COLO668 (cell line): ENCODE measurements at regions not wholly inside any gene's neighbourhood (a gene's known extent, or its start where the extent isn't known, plus 50 kb on each side); places are given as distances from the start of the nearest gene placed in this dataset.
"Not testable (repeated sequence)": the region's sequence is repeated elsewhere in the genome, so short reads cannot be mapped to it uniquely, and the experiment has no call there.

ENCODE experiments used
- DNase-seq: peaks from one replicate; lab custom pipeline; 2025; ENCODE audit not compliant: unreplicated experiment; lab: John Stamatoyannopoulos, UW

DNA sequence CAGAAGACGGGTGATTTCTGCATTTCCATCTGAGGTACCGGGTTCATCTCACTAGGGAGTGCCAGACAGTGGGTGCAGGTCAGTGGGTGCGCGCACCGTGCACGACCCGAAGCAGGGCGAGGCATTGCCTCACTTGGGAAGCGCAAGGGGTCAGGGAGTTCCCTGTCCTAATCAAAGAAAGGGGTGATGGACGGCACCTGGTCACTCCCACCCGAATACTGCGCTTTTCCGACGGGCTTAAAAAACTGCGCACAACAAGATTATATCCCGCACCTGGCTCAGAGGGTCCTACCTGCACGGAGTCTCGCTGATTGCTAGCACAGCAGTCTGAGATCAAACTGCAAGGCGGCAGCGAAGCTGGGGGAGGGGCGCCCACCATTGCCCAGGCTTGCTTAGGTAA, 1403.1 kb downstream of the REEP3 start:
- not testable (repeated sequence) for DNase-seq

- no peak for DNase-seq
These were observed 1430.8 kb downstream of the REEP3 start for GRCh38 chr10:64952042-64952441.

- no peak for DNase-seq
These were observed 1435.2 kb downstream of the REEP3 start for GRCh38 chr10:64956441-64956840.

DNA sequence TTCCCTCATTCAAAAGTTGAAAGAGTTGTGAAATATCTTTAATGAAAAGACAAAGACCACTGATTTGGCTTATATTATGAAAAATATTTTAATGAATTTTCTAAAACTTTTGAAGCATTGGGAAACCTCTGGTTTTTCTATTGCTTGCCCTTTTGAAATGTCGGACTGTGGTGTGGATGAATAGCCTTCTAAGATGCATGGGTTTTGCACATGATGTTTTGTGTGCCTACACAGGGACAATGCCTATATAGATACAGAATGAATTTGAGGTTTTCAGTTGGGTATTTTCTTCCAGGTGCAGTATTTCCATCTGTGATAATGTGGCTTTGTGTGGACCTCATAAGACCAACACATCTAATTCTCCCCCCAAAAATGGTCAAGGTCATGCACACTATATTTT, 1437.9 kb downstream of the REEP3 start:
- no peak for DNase-seq

DNA sequence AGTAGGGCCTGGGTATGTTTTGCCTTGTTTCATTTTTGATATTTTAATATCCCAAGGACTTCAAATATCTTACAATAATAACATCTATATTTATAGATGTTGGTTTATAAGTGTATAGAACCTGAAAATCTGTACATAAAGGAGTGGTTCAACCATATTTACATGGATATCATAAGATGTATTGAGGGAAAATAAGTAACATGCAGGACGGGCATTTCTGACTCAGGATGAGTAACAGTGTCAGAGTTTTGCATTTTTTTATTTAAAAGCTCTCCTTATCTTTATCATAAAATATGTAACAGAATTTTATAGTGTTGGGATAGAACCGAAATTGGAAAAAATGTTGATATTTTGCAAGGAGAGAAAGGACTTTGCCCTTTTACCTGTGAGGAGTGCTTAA, 1438.7 kb downstream of the REEP3 start:
- DNase-seq: no peak

DNA sequence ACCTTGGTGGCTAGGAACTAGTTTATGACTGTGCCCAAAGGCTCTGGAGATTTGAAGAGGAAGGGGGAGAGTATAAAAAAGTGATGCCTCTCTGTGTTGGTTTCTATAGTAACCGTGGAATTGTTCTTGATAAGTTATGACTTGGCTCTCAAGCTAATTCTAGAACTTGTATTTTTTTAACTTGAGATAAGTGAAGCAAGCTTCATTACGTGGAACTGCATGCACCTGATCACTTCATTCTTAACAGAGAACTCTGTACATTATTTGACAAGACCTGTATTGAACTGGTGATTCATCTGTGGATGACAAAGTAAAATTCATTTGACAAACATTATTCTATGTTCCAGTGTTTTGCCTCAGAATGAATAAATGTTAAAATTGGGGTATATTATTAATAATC, 1452.2 kb downstream of the REEP3 start:
- DNase-seq: no peak

DNA sequence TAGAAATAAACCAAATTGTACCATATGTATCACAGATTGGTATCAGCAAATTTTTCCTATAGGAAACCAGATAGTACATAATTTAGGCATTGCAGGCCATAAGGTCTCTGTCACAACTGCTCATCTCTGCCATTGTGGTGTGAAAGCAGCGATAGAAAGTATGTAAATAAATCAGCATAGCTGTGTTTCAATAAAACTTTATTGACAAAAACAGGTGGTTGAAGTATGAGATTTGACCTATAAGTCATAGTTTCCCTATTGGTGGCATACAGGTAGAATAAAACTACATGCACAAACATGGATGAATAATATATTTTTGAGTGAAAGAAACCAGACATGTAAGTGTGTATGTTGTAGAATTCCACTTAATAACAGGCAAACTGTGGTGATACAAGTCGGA, 1454.9 kb downstream of the REEP3 start:
- DNase-seq: no peak

DNA sequence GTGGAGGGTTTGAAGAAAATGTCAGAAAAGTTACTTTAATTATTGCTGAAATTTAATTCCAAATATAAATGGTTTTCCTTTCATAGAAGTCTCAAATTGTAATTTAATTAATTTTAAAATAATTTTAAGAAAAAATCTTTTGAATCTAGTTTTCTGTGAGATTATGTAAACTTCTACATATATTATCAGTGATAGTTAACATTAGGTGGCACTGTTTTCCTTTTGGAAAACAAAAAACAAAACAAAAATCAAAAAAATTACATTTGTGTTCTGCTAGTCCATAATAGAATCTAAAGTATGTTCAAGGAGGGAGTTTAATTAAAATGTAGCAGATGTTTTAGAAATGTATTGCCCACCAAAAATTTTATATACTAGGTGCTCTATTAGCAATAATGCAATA, 1456.7 kb downstream of the REEP3 start:
- DNase-seq: no peak

GRCh38 chr10:64996886-64997285, 1475.7 kb downstream of the REEP3 start:
- DNase-seq: no peak

DNA sequence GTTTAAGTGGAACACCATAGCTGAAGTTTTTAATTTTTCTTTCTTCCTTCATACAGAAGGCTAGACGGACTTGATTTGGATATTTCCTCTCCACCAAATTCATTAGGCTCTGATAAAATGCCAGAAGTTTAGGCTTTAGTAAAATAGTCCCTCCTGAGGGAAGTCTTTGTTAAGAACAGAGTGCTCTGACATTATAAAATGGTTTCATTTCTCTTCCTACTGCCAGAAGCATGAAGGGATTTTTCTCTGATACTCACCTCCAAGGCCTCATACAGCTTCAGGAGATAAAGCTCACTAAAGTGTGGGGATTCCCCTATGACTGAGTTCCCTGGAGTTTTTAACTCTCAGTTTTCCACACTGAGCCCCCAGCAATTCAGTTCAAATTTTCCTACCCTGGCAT, 1489.6 kb downstream of the REEP3 start:
- DNase-seq: no peak

DNA sequence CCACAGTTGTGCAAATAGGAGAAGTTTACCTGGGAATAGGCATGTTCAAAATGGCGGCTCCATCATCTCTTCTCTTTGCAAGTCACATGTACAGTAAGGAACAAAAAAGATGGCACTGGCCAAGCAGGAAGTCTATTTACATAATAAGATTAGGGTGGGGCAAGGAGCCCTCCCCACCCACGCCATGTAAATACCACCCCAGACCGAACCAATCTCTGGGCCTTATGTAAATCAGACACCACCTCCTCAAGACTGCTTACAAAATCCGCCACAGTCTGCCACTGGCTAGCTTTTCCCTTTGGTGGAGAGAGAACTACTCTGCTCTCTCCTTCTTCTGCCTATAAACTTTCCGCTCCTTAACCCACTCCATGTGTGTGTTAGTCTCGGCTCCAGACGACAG, 1496.3 kb downstream of the REEP3 start:
- no peak for DNase-seq

DNA sequence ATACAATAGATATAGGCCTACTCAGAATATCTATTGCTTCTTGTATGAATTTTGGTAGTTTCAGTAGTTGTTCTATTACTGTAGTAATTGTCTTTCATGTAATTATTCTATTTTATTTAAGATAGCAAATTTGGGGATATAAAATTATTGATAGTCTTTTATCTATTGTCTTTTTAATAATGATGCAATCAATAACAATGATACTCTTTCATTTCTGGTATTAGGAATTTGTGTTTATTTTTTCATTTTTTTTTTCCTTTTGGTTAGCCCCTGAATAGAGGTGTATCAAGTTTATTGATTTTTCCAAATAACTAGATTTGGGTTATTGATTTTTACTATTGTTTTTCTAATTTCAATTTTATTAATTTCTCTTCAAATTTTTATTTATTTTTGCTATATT, 1503.7 kb downstream of the REEP3 start:
- DNase-seq: no peak

- no peak for DNase-seq
These were observed 1509.1 kb downstream of the REEP3 start for GRCh38 chr10:65030263-65030662.

DNA sequence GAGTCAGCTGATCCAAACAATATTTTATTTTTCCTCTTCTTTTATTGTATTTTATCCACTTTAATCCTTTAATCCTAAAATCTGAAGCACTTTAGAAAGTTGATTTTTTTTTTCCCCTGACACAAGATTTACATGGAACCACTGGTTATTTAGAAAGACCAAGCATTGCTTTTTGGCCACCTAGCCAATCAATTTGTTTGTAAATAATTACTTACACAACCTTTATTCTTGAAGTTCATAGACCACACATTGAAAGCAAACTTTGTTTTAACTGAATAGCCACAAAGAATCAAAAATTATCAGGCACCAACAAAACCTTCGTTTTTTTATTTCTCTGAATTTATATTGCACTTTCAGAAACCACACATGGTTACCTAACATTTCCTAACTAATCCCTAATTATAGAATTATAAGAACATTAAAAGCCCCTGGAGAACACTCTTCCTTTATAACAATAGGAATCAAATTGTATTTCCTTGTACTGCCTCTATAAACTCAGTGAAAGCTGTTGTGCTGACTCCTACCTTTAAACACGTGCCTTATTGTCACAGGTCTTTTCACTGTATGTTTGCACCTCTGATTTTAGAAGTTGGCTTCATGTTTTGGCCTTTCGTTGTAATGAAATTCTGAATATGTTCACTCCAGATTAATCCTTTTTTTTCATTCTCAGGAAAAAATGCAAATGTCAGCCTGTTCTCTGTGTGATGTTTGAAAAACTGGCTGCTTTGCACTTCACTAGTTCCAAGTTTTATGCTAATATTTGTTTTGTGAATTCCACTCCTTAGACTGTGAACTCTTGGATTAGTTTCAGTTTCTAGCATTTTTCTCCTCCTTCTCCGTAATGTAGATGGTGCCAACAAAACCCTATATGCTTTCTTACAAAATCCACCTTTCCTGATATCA, 1511.9 kb downstream of the REEP3 start:
- no peak for DNase-seq

DNA sequence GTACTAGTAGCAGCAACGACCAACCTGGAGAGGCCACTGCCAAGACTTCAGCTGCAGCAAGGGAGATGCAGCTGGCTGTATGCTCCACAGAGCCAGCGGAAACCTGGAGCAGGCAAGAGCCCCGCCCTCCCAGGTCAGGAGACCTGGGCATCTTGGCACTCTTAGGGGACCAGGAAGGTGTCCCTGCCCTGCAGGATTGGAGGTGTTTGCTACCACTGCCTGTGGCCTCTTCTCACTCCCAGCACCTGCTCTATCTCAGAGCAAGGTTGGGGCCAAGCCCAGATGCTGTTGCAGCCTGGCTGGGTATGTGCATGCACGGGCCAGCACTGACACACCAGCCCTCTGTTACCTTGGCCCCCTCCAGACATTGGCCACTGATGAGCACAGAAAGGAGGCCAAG, 1512.8 kb downstream of the REEP3 start:
- DNase-seq: no peak

DNA sequence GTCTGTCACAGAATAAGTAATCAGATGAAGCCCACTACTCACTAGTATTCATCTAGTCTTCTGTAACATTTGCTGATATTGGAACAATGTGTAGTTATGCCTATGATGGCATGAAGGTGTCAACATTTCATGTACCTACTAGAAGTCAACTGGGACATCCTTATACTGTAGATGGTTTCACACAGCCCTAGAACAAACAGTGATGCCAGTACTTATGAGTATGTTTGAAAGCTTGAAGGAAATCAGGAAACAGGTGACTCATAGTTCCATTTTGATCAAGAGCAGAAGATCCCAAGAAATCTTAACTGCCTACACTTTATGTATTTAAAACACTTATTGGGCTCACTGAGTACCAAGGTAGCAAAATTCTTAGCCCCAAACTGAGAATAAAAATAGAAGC, 1519.6 kb downstream of the REEP3 start:
- no peak for DNase-seq

DNA sequence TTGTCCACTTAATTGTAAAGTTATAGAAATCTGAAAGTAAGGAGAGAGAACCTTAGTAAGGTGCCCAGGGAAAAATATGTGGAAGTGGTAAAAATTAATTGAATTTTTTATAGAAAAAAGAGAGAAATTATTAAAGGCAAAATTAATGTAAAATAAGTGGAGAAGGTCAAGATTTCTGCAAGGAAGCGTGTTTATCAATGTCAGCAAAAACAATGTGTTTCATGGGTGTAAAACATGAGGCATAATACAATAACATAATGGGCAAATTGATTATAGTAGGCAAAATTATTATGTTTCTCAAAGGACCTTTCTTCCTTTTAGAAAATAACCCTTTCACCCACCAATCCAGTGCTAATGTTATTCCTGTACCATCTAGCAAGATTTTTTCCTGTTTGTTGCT, 1520.1 kb downstream of the REEP3 start:
- DNase-seq: no peak

GRCh38 chr10:65042496-65042895, 1521.3 kb downstream of the REEP3 start:
- DNase-seq: no peak

DNA sequence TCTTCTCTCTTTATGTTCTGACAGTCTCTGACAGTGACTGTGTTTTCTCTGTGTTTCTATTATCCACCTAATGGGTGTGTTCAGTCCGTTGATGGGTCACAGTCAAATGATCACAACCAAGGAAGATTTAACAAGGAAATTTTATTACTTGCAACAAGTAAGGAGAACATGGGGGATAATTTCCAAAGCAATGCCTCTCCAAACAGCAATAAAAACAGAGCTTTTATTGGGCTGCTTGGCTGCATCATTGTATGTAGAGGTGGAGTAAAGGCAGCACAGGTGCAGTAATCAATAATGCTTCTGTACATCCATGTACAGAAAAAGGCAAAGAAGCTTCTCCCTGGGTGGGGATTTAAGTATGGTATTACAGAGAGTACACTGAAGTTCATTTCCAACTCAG, 1525.6 kb downstream of the REEP3 start:
- no peak for DNase-seq

DNA sequence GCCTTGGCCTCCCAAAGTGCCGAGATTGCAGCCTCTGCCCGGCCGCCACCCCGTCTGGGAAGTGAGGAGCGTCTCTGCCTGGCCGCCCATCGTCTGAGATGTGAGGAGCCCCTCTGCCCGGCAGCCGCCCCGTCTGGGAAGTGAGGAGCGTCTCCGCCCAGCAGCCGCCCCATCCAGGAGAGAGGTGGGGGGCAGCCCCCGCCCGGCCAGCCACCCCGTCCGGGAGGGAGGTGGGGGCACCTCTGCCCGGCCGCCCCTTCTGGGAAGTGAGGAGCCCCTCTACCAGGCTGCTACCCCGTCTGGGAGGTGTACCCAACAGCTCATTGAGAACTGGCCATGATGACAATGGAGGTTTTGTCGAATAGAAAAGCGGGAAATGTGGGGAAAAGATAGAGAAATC, 1530.9 kb downstream of the REEP3 start:
- DNase-seq: not testable (repeated sequence)

- not testable (repeated sequence) for DNase-seq
These were observed 1532.2 kb downstream of the REEP3 start for GRCh38 chr10:65053397-65053796.

DNA sequence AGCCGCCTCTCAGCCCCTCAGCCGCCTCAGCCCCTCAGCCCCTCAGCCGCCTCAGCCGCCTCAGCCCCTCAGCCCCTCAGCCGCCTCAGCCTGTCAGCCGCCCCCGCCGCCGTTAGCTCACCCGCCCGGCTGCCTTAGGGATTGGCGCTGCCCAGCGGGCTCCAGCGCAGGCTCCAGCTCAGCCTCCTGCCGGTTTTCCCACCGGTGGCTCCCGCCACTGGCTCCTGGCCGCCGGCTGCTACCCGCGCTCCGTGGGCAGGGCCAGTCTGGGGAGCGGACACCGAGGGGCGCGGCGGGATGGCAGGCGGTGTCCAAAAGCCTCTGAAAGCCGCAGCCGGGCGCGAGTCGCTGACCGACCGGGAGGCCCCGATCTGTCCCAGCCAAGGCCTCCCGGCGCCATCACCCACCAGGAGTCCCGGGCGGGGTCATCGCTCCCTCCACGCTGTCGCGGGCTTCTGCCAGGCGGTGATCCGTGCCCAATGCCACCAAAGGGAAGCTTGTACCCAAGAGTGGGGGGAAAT, 1532.7 kb downstream of the REEP3 start:
- DNase-seq: not testable (repeated sequence)

GRCh38 chr10:65054701-65055100, 1533.5 kb downstream of the REEP3 start:
- not testable (repeated sequence) for DNase-seq
